K562 (cell line): ENCODE measurements at regions not wholly inside any gene's neighbourhood (a gene's known extent, or its start where the extent isn't known, plus 50 kb on each side); places are given as distances from the start of the nearest gene placed in this dataset.

Source experiments
- ATAC-seq: fragments of 200-7000 bp; cut with Tn5 transposase; 3 replicates; pipeline ENCODE4 v1.9.1; 2020; ENCODE audit warnings: moderate library complexity
- BruUV-seq: library from RNA; stranded (reverse); fragments of 400-500 nt; replicated peaks from 2 replicates; lab custom pipeline; 2021; lab: Mats Ljungman, UMichigan
- CTCF ChIA-PET: fragments of 300-600 bp; formaldehyde crosslinking; extraction: SDS; loops from one replicate; lab custom pipeline; 2021; ENCODE audit warnings: low intra/inter-chr PET ratio; lab: Yijun Ruan, JAX
- POLR2A ChIA-PET: fragments of 300-600, 350-650 bp; sonication (Branson Sonifier 250); formaldehyde crosslinking; extraction: SDS; loops from one replicate; lab custom pipeline; 2021; ENCODE audit warnings: antibody characterized with exemption, inconsistent platforms; lab: Yijun Ruan, JAX
- DNase-seq, 4 experiments: peaks; one replicate each; pipeline versions ENCODE4 v3.0.0 to v3.0.0-alpha.2; 2011 to 2018; ENCODE audit warnings: low spot score in 3 of 4, mixed read lengths in 3 of 4; ENCODE audit errors: extremely low read depth in 1 of 4
- FAIRE-seq: peaks from 2 replicates; lab custom pipeline; 2011; peaks lifted over from hg19 to GRCh38; lab: Jason Lieb, UNC
- H2AFZ ChIP-seq: 2 replicates; pipeline ENCODE4 v1.6.0; 2011; ENCODE audit warnings: low read depth, low read length, control low read depth, inconsistent platforms
- H3K27ac ChIP-seq: fragments of 200-600 bp; 3 replicates; pipeline ENCODE4 v1.8.0; 2011; ENCODE audit warnings: low read depth, mild to moderate bottlenecking, control low read depth, inconsistent platforms, low read length, moderate library complexity, mixed read lengths; ENCODE audit errors: extremely low read depth
- H3K27me3 ChIP-seq, 2 experiments: fragments of 300-600 bp in 1 of 2; 2 replicates in 1 of 2; 3 replicates in 1 of 2; pipeline versions ENCODE4 v1.6.0 to v1.8.0; 2011; ENCODE audit warnings: inconsistent platforms in 2 of 2, low read length in 2 of 2, mild to moderate bottlenecking in 1 of 2, mixed read lengths in 1 of 2, moderate library complexity in 1 of 2; ENCODE audit not compliant: control insufficient read depth in 2 of 2, insufficient read depth in 2 of 2
- H3K36me3 ChIP-seq: fragments of 300-600 bp; 3 replicates; pipeline ENCODE4 v1.8.0; 2011; ENCODE audit warnings: mild to moderate bottlenecking, low read length, inconsistent platforms; ENCODE audit not compliant: control insufficient read depth, insufficient read depth
- H3K4me1 ChIP-seq, 2 experiments: fragments of 200-600 bp in 1 of 2; replicated peaks in 1 of 2; 2 replicates in 1 of 2; 3 replicates in 1 of 2; pipeline versions ENCODE4 v1.5.1 to v1.8.0; 2011; ENCODE audit warnings: inconsistent platforms in 2 of 2, low read length in 2 of 2, mild to moderate bottlenecking in 1 of 2, mixed read lengths in 1 of 2, moderate library complexity in 1 of 2; ENCODE audit not compliant: control insufficient read depth in 2 of 2, insufficient read depth in 2 of 2
- H3K4me2 ChIP-seq: 2 replicates; pipeline ENCODE4 v1.6.1; 2011; ENCODE audit warnings: low read length, control low read depth, inconsistent platforms, mixed read lengths; ENCODE audit not compliant: insufficient read depth
- H3K4me3 ChIP-seq: fragments of 200-600 bp; sonication (generic), shearing (Covaris generic); 2 replicates; pipeline ENCODE4 v1.5.1; 2016; ENCODE audit warnings: control low read depth, inconsistent platforms
- H3K79me2 ChIP-seq: fragments of 200-600 bp; 3 replicates; pipeline ENCODE4 v1.8.0; 2011; ENCODE audit warnings: low read length, inconsistent platforms; ENCODE audit not compliant: control insufficient read depth, insufficient read depth
- H3K9ac ChIP-seq, 2 experiments: 2 replicates each; pipeline versions ENCODE4 v1.6.0 to v1.6.1; 2011; ENCODE audit warnings: low read depth in 2 of 2, low read length in 2 of 2, control low read depth in 1 of 2, inconsistent platforms in 1 of 2, mild to moderate bottlenecking in 1 of 2, mixed read lengths in 1 of 2; ENCODE audit not compliant: insufficient read depth in 1 of 2
- H3K9me1 ChIP-seq: one replicate; pipeline ENCODE4 v1.6.0; 2011; ENCODE audit warnings: inconsistent platforms, mild to moderate bottlenecking, low read length, moderate library complexity; ENCODE audit not compliant: control insufficient read depth, insufficient read depth
- H3K9me3 ChIP-seq: replicated peaks from 2 replicates; pipeline ENCODE4 v1.5.1; 2011; ENCODE audit warnings: low read depth, low read length, inconsistent platforms; ENCODE audit not compliant: control insufficient read depth, insufficient read depth
- H4K20me1 ChIP-seq: replicated peaks from 2 replicates; pipeline ENCODE4 v1.6.1; 2011; ENCODE audit warnings: low read length, inconsistent platforms, mixed read lengths; ENCODE audit not compliant: control insufficient read depth, insufficient read depth
- CC2D1A ChIP-seq: fragments of 450-650 bp; IDR thresholded peaks from 2 replicates; pipeline ENCODE4 v1.6.1; 2017; ENCODE audit warnings: mild to moderate bottlenecking
- GABPB1 ChIP-seq: sonication (generic); formaldehyde crosslinking; IDR thresholded peaks from 2 replicates; pipeline ENCODE4 v1.8.0; 2022; ENCODE audit warnings: mild to moderate bottlenecking, missing genetic modification reagents
- HSF4 ChIP-seq: fragments of 250-450 bp; sonication (Bioruptor Pico); IDR thresholded peaks from 2 replicates; pipeline ENCODE4 v2.1.2; 2022; ENCODE audit warnings: mild to moderate bottlenecking, moderate library complexity, borderline replicate concordance
- MTF1 ChIP-seq: fragments of 250-450 bp; sonication (Bioruptor Pico); IDR thresholded peaks from 2 replicates; pipeline ENCODE4 v1.9.0; 2021; ENCODE audit warnings: moderate library complexity, mild to moderate bottlenecking, inconsistent platforms, borderline replicate concordance
- NCOA4 ChIP-seq: fragments of 450-650 bp; IDR thresholded peaks from 2 replicates; pipeline ENCODE4 v1.6.1; 2018; ENCODE audit warnings: mild to moderate bottlenecking; ENCODE audit not compliant: partially characterized antibody
- NR2F6 ChIP-seq: fragments of 450-650 bp; formaldehyde crosslinking; IDR thresholded peaks from 2 replicates; pipeline ENCODE4 v1.4.0; 2020; ENCODE audit warnings: mild to moderate bottlenecking
- POLR3A ChIP-seq: IDR thresholded peaks from 2 replicates; pipeline ENCODE4 v1.6.1; 2011; ENCODE audit warnings: borderline replicate concordance, mild to moderate bottlenecking, moderate library complexity; ENCODE audit not compliant: insufficient read length, insufficient read depth; ENCODE audit errors: extremely low read depth
- PRPF4 ChIP-seq: fragments of 200-400 bp; formaldehyde crosslinking; IDR thresholded peaks from one replicate; pipeline ENCODE4 v1.6.1; 2017; ENCODE audit warnings: low read length, low read depth, mild to moderate bottlenecking; ENCODE audit not compliant: insufficient read depth, poor library complexity, severe bottlenecking
- RUNX1 ChIP-seq: sonication (generic); IDR thresholded peaks from 2 replicates; pipeline ENCODE4 v1.6.1; 2016; ENCODE audit warnings: antibody characterized with exemption, low read depth
- SNAPC5 ChIP-seq: fragments of 250-450 bp; sonication (Bioruptor Pico); IDR thresholded peaks from 2 replicates; pipeline ENCODE4 v1.8.0; 2021; ENCODE audit warnings: moderate library complexity, mild to moderate bottlenecking, inconsistent platforms
- WGBS: fragments of 100-300 bp; shearing (Covaris generic); methylation state at CpG from one replicate; pipeline ENCODE4 v1.1.6; 2016; ENCODE audit warnings: low coverage, mixed read lengths; ENCODE audit not compliant: insufficient coverage; ENCODE audit errors: missing lambda C conversion rate; 5-methylcytosine and 5-hydroxymethylcytosine counted together
- in situ Hi-C: fragments of 300-500 bp; cut with MboI; formaldehyde crosslinking; loops from 4 replicates; pipeline ENCODE4 v1.15.0; 2018; ENCODE audit warnings: inconsistent platforms, mixed read lengths
- intact Hi-C: fragments of 100-400 bp; cut with micrococcal nuclease; formaldehyde crosslinking; loops from 2 replicates; pipeline ENCODE4 v1.14.2; 2022
- TF ChIP-seq, protein P1 (sequence below): IDR thresholded peaks from 3 replicates; pipeline ENCODE4 v1.6.1; 2011; ENCODE audit warnings: borderline replicate concordance, mild to moderate bottlenecking; ENCODE audit not compliant: insufficient read length, insufficient read depth

DNA sequence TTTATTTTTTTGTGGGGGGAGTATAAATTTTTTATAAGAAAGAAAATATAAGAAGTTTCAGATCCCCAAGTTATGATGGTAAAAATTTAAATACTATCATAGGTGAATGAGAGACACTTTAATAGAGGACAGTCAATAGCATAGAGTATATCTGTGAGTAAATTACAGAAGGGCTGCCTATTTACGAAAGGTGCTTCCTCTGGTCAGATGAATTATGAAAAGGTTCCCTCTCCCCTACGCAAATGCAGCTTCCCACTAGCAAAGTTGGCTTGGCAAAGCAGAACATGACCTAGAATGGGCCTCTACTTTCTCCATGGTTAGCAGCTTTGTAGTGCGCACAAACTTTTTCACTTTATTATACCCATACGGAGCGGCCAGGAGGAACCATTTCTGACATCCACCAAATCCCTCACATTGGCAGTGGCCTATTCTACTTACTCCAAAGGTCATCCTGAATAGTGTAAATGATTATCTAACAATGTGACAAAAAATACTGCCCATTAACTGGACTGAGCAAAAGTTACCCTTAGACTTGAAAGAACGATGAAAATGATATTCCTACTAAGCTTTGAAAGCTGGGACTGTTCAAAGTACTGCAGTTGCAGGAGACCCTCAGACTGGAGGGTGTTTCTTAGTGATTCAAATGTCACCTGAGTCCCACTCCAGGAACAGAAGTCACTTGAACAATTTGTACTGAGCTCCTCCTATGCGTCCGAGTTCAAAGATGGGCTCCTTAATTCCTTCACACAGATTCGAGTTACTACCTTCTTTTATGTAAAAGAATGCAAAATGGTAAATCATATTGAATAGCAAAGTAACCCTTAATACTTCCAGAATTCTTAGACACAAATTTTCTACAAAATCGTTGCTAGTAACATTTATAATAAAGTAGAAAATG lies 148.5 kb downstream of the NOL4 start:
- Histone ChIP-seq H3K4me3 (no peak overlapping the region), H2AFZ (no peak overlapping the region), H3K9me3 (no peaks in the 10 kb centered on the region), H3K4me2 (no peak overlapping the region), H3K9ac (no peak overlapping the region), H3K79me2 (no peaks in the 10 kb centered on the region), H3K27me3 (no peaks in the 10 kb centered on the region), H3K36me3 (no peaks in the 10 kb centered on the region), H3K4me1 (no peaks in the 10 kb centered on the region), H3K27ac (no peak overlapping the region), H4K20me1 (no peaks in the 10 kb centered on the region), H3K9me1 (no peaks in the 10 kb centered on the region)
- BruUV-seq: no TSS peak
- FAIRE-seq (no peak), ATAC-seq (no peak), DNase-seq (no peak)
- TF ChIP-seq MTF1 (CRISPR knock-in tag) (no peak), GABPB1 (CRISPR knock-in tag) (no peak), PRPF4 (no peak), RUNX1 (no peak), SNAPC5 (CRISPR knock-in tag) (no peak), CC2D1A (no peak), NR2F6 (CRISPR knock-in tag) (no peak), NCOA4 (no peak), HSF4 (CRISPR knock-in tag) (no peak), POLR3A (no peak)
- TF ChIP-seq, protein P1, sequence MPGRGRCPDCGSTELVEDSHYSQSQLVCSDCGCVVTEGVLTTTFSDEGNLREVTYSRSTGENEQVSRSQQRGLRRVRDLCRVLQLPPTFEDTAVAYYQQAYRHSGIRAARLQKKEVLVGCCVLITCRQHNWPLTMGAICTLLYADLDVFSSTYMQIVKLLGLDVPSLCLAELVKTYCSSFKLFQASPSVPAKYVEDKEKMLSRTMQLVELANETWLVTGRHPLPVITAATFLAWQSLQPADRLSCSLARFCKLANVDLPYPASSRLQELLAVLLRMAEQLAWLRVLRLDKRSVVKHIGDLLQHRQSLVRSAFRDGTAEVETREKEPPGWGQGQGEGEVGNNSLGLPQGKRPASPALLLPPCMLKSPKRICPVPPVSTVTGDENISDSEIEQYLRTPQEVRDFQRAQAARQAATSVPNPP: no peak
- CTCF ChIA-PET: no interaction called here
- intact Hi-C loops (no loop called here), in situ Hi-C loops (no loop called here)
- POLR2A ChIA-PET: no interaction called here
- WGBS: 2% methylated on average over 10 of the region's 10 CpGs
